Neuronal stem cell (in vitro differentiated cells): ENCODE measurements at regions not wholly inside any gene's neighbourhood (a gene's known extent, or its start where the extent isn't known, plus 50 kb on each side); places are given as distances from the start of the nearest gene placed in this dataset.
A peak's percentile ranks its signal among the peaks of the same experiment; 100 is the strongest.

Experiments
- DNase-seq: peaks from one replicate; pipeline ENCODE4 v3.0.0-alpha.2; 2013; ENCODE audit warnings: low spot score
- H2AFZ ChIP-seq: one replicate; pipeline ENCODE4 v1.6.1; 2013; ENCODE audit warnings: mild to moderate bottlenecking, low read length, inconsistent platforms
- H2AK5ac ChIP-seq: 2 replicates; pipeline ENCODE4 v1.6.1; 2013; ENCODE audit warnings: low read depth, mild to moderate bottlenecking, inconsistent platforms, low read length, moderate library complexity, mixed read lengths
- H2BK120ac ChIP-seq: 2 replicates; pipeline ENCODE4 v1.6.1; 2013; ENCODE audit warnings: low read depth, mild to moderate bottlenecking, inconsistent platforms, low read length, moderate library complexity, mixed read lengths
- H2BK12ac ChIP-seq: one replicate; pipeline ENCODE4 v1.6.1; 2013; ENCODE audit warnings: low read length, inconsistent platforms
- H2BK15ac ChIP-seq: 2 replicates; pipeline ENCODE4 v1.6.1; 2013; ENCODE audit warnings: mild to moderate bottlenecking, low read length, inconsistent platforms, mixed read lengths
- H2BK5ac ChIP-seq: one replicate; pipeline ENCODE4 v1.6.1; 2013; ENCODE audit warnings: inconsistent platforms, mild to moderate bottlenecking, low read length, moderate library complexity
- H3K14ac ChIP-seq: one replicate; pipeline ENCODE4 v1.6.1; 2013; ENCODE audit warnings: low read length, inconsistent platforms
- H3K18ac ChIP-seq: 2 replicates; pipeline ENCODE4 v1.6.1; 2013; ENCODE audit warnings: low read length, inconsistent platforms
- H3K23ac ChIP-seq: 2 replicates; pipeline ENCODE4 v1.6.1; 2013; ENCODE audit warnings: low read depth, mild to moderate bottlenecking, mixed read lengths, low read length, inconsistent platforms; ENCODE audit not compliant: poor library complexity
- H3K27ac ChIP-seq: replicated peaks from 3 replicates; pipeline ENCODE4 v1.5.1; 2013; ENCODE audit warnings: low read length, inconsistent platforms
- H3K27me3 ChIP-seq, 3 experiments: 2 replicates each; pipeline ENCODE4 v1.6.1; 2013; ENCODE audit warnings: low read length in 3 of 3, mild to moderate bottlenecking in 2 of 3, inconsistent platforms in 1 of 3, low read depth in 1 of 3, mixed read lengths in 1 of 3, moderate library complexity in 1 of 3; ENCODE audit not compliant: control insufficient read depth in 3 of 3, insufficient read depth in 3 of 3
- H3K36me3 ChIP-seq, 2 donors: replicated peaks in 1 of 2; 2 replicates each; pipeline ENCODE4 v1.6.1; 2013; ENCODE audit warnings: low read length in 2 of 2; ENCODE audit not compliant: control insufficient read depth in 2 of 2, insufficient read depth in 2 of 2
- H3K4ac ChIP-seq: 2 replicates; pipeline ENCODE4 v1.6.1; 2013; ENCODE audit warnings: inconsistent platforms, mild to moderate bottlenecking, low read length, moderate library complexity
- H3K4me1 ChIP-seq, 2 donors: 1 replicate in 1 of 2; 2 replicates in 1 of 2; pipeline ENCODE4 v1.6.1; 2013; ENCODE audit warnings: low read length in 2 of 2, low read depth in 1 of 2; ENCODE audit not compliant: control insufficient read depth in 2 of 2, insufficient read depth in 1 of 2
- H3K4me2 ChIP-seq: one replicate; pipeline ENCODE4 v1.6.1; 2013; ENCODE audit warnings: mild to moderate bottlenecking, low read length, inconsistent platforms; ENCODE audit not compliant: insufficient read depth, poor library complexity, severe bottlenecking
- H3K4me3 ChIP-seq, 2 donors: 2 replicates each; pipeline ENCODE4 v1.5.1; 2013; ENCODE audit warnings: low read length in 2 of 2, mild to moderate bottlenecking in 2 of 2, inconsistent platforms in 1 of 2, moderate library complexity in 1 of 2
- H3K79me1 ChIP-seq: one replicate; pipeline ENCODE4 v1.6.1; 2013; ENCODE audit warnings: low read depth, mild to moderate bottlenecking, inconsistent platforms, low read length, moderate library complexity
- H3K9ac ChIP-seq: one replicate; pipeline ENCODE4 v1.6.1; 2013; ENCODE audit warnings: mild to moderate bottlenecking, low read depth, low read length, inconsistent platforms; ENCODE audit not compliant: poor library complexity
- H3K9me3 ChIP-seq, 2 donors: replicated peaks in 1 of 2; 2 replicates each; pipeline versions ENCODE3 to v1.6.1; 2013; ENCODE audit warnings: low read length in 2 of 2, mild to moderate bottlenecking in 2 of 2, inconsistent platforms in 1 of 2, low read depth in 1 of 2, mixed read lengths in 1 of 2, moderate library complexity in 1 of 2; ENCODE audit not compliant: control insufficient read depth in 2 of 2, insufficient read depth in 1 of 2
- H4K8ac ChIP-seq: one replicate; pipeline ENCODE4 v1.6.1; 2013; ENCODE audit warnings: low read depth, mild to moderate bottlenecking, inconsistent platforms, low read length, moderate library complexity
- H4K91ac ChIP-seq: one replicate; pipeline ENCODE4 v1.6.1; 2013; ENCODE audit warnings: low read length, low read depth, mild to moderate bottlenecking, inconsistent platforms; ENCODE audit not compliant: poor library complexity
- WGBS, 2 donors: extraction: QIAGEN DNeasy Blood & Tissue Kit; methylation state at CpG; one replicate each; pipeline ENCODE4 v1.1.7; 2013; ENCODE audit warnings: missing lambda C conversion rate in 2 of 2, mixed read lengths in 1 of 2; ENCODE audit not compliant: insufficient read length in 2 of 2, insufficient replicate concordance in 1 of 2; ENCODE audit errors: extremely low coverage in 2 of 2; 5-methylcytosine and 5-hydroxymethylcytosine counted together

DNA sequence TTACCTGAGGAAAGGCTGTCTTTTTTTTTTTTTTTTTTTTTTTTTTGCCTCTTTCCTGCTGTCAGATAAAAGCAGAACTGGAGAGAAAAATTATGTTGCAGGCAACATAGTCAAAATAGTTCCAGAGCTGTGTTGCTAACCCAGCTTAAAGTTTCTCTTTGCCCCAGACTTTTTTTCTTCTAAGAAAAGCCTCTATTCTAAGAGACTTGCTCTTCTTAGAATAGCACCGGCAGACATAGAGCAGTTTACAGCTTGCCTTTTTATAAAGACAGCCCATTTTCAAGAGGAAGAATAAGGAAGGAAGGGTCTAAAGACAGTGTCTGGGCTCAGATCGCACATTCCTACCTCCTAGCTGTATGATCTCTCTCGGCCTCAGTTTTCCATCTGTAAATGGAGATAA, 88.7 kb downstream of the TENT5C start:
- Histone ChIP-seq H2BK15ac (no peak overlapping the region), H3K9ac (no peak overlapping the region), H4K8ac (no peak overlapping the region), H4K91ac (no peak overlapping the region), H2BK5ac (no peak overlapping the region), H3K18ac (no peak overlapping the region), H3K14ac (no peak overlapping the region), H2AFZ (no peak overlapping the region), H3K9me3 (no peaks in the 10 kb centered on the region), H3K4me1 (no peaks in the 10 kb centered on the region), H3K27ac (no peak overlapping the region), H2BK120ac (no peak overlapping the region), H3K4me2 (no peak overlapping the region), H3K4ac (no peak overlapping the region), H3K79me1 (no peaks in the 10 kb centered on the region), H3K23ac (no peak overlapping the region), H2BK12ac (no peak overlapping the region), H3K36me3 (no peaks in the 10 kb centered on the region), H2AK5ac (no peak overlapping the region), H3K27me3 (peaks cover 0 to 1% (median 0%) of the 10 kb centered on the region in 3 experiments), H3K4me3 (no peak overlapping the region)
- WGBS, 2 donors, result no CpG with 5 or more reads among the region's 3 CpGs
- DNase-seq, result no peak

DNA sequence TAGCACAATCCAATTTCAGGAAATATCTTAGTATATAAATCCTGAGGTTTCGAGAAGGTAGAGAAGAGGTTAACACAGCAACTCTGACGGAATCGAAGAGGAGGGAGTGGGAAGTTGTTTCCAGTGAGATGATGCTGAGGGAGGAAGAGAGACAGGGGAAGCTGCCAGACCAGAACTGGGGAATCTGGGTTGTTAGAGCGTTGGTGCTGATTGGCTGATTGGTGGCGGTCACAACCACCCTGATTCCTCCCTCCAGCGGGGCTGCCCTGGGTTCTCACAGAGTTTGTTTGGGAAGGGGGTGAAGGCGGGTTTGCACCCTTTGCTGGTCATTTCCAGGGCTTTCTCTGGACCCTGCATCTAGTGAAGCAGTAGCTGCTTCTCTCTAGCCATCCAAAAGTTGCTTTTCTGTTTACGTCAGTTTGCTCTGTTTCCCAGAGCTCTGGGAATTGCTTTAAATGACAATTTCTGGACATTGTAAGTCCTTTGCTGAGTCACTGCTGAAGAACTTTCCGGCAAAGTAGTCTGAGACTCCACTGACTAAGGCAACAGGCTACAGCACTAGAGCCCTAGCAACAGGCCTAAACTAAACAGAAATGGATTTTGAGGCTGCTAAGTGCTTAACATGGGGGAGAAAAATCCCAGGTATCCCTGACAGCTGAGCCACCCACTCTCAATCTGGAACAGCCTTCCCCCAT, 90.1 kb downstream of the TENT5C start:
- Histone ChIP-seq H3K4me3 (no peak overlapping the region), H4K8ac (no peak overlapping the region), H2AFZ (peak overlapping the region; percentile 53), H2AK5ac (no peak overlapping the region), H2BK12ac (no peak overlapping the region), H4K91ac (no peak overlapping the region), H3K4ac (no peak overlapping the region), H2BK5ac (no peak overlapping the region), H3K36me3 (no peaks in the 10 kb centered on the region), H3K9me3 (no peaks in the 10 kb centered on the region), H2BK120ac (no peak overlapping the region), H3K9ac (no peak overlapping the region), H3K4me1 (no peaks in the 10 kb centered on the region), H3K27ac (no peak overlapping the region), H3K27me3 (peaks cover 0 to 1% (median 0%) of the 10 kb centered on the region in 3 experiments), H3K23ac (no peak overlapping the region), H3K4me2 (no peak overlapping the region), H3K79me1 (no peaks in the 10 kb centered on the region), H2BK15ac (no peak overlapping the region), H3K14ac (no peak overlapping the region), H3K18ac (peak overlapping the region; percentile 1)
- WGBS, 2 donors, result no CpG with 5 or more reads among the region's 9 CpGs
- no peak for DNase-seq

DNA sequence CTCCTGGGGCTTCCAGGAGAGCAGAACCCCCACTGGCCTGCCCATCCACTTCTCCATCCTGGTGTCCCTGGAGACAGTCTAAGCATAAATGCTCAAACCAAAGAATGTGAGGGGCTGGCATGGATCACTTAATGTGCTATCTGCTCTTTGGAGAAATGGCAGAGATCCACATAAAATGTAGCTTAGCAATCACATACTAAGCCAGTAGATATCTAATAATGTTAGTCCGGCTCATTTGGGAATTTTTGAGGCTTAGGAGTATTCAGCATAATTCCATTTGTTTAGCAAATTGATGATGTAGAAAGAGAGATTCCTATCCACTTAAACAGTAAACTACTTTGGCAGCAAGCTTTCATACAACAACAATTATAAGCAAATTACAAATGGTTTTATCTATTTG, 90.7 kb downstream of the TENT5C start:
- Histone ChIP-seq H2AFZ (no peak overlapping the region), H3K18ac (no peak overlapping the region), H2BK120ac (no peak overlapping the region), H3K79me1 (no peaks in the 10 kb centered on the region), H3K4me3 (no peak overlapping the region), H3K4me2 (no peak overlapping the region), H2BK5ac (no peak overlapping the region), H2BK15ac (no peak overlapping the region), H3K4me1 (no peaks in the 10 kb centered on the region), H3K9me3 (no peaks in the 10 kb centered on the region), H4K91ac (no peak overlapping the region), H3K27me3 (peaks cover 0 to 1% (median 0%) of the 10 kb centered on the region in 3 experiments), H3K14ac (no peak overlapping the region), H3K9ac (no peak overlapping the region), H2BK12ac (no peak overlapping the region), H4K8ac (no peak overlapping the region), H2AK5ac (no peak overlapping the region), H3K27ac (no peak overlapping the region), H3K36me3 (no peaks in the 10 kb centered on the region), H3K23ac (no peak overlapping the region), H3K4ac (no peak overlapping the region)
- DNase-seq, result no peak
- no CpG with 5 or more reads among the region's 1 CpG for WGBS, 2 donors

DNA sequence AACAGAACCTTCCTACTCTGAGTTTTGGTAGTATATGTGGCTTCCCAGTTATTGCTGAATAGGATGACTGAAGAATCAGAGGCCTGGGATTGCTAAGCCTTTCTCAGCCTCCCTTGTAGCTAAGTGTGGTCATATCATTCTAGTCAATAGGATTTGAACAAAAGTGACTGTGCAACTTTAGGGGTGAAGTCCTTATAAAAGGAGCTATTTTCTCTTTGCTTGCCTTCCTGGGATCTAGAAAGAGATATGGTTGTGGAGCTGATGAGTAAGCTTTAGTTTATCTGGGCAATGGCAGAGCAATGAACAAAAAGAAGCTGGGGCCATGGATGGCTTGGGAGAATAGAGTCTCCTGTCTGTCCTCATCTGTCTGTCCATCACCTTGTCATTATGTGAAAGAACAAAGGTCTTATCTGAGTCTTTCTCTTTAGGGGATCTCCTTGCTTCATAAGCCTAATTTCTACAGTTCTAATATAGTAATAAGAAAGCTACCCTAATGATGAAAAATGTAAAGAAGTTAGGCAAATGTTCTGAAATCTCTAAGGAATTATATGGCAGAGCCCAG, 91.5 kb downstream of the TENT5C start:
- Histone ChIP-seq H2AFZ (no peak overlapping the region), H2BK120ac (no peak overlapping the region), H3K23ac (no peak overlapping the region), H3K9me3 (no peaks in the 10 kb centered on the region), H3K27me3 (no peaks in the 10 kb centered on the region), H2BK5ac (no peak overlapping the region), H3K14ac (no peak overlapping the region), H3K9ac (no peak overlapping the region), H2BK12ac (no peak overlapping the region), H4K91ac (no peak overlapping the region), H3K79me1 (no peaks in the 10 kb centered on the region), H3K36me3 (no peaks in the 10 kb centered on the region), H3K4ac (no peak overlapping the region), H4K8ac (no peak overlapping the region), H3K4me3 (no peak overlapping the region), H2AK5ac (no peak overlapping the region), H3K4me1 (no peaks in the 10 kb centered on the region), H3K18ac (no peak overlapping the region), H2BK15ac (no peak overlapping the region), H3K4me2 (no peak overlapping the region), H3K27ac (no peak overlapping the region)
- DNase-seq, result no peak
